HG03280 (cell line): ENCODE measurements at regions not wholly inside any gene's neighbourhood (a gene's known extent, or its start where the extent isn't known, plus 50 kb on each side); places are given as distances from the start of the nearest gene placed in this dataset.

ENCODE experiments used
- ATAC-seq: cut with Tn5 transposase; IDR thresholded peaks from one replicate; pipeline ENCODE4 v1.9.1; 2021; ENCODE audit warnings: mild to moderate bottlenecking, moderate library complexity; ENCODE audit not compliant: unreplicated experiment

- no peak for ATAC-seq
These were observed 77.8 kb upstream of the MGAT4C start for GRCh38 chr12:86333955-86334522.

DNA sequence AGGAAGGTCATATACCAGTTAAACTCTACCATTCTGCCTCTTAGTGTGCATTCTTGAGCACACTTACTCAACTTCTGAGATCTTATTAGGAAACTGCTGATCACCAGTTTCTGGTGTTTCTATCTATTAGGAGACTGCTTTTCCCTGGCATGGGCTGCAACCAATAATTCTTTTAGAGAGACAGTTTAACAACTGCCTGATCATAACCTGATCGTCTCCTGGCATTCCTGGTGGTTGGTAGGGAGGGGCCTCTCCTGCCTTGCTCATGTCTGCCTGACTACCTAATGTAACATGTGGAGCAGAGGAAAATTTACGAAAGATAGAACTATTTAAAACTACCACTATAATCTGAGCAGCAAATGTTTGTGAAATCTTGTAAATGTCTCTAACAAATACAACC is 75.3 kb upstream of the MGAT4C start:
- no peak for ATAC-seq

GRCh38 chr12:86331012-86331411 is 74.8 kb upstream of the MGAT4C start:
- no peak for ATAC-seq

- ATAC-seq, result no peak
These were observed 56.0 kb upstream of the MGAT4C start for GRCh38 chr12:86312232-86312631.
